Mesothelial cell of epicardium (in vitro differentiated cells): ENCODE measurements at regions not wholly inside any gene's neighbourhood (a gene's known extent, or its start where the extent isn't known, plus 50 kb on each side); places are given as distances from the start of the nearest gene placed in this dataset.

ENCODE experiments used
- DNase-seq, 2 experiments: peaks; one replicate each; pipeline ENCODE4 v3.0.0; 2021; ENCODE audit warnings: low spot score in 2 of 2; ENCODE audit not compliant: unreplicated experiment in 2 of 2
- H3K27ac Mint-ChIP-seq: 2 replicates; pipeline ENCODE4 v1.8.0; 2021; ENCODE audit warnings: mixed read lengths
- H3K27me3 Mint-ChIP-seq: 2 replicates; pipeline ENCODE4 v1.8.0; 2021; ENCODE audit warnings: low read depth, mixed read lengths
- H3K36me3 Mint-ChIP-seq: 2 replicates; pipeline ENCODE4 v1.8.0; 2021; ENCODE audit warnings: mixed read lengths
- H3K4me1 Mint-ChIP-seq: 2 replicates; pipeline ENCODE4 v1.8.0; 2021; ENCODE audit warnings: mixed read lengths
- H3K4me3 Mint-ChIP-seq: 2 replicates; pipeline ENCODE4 v1.8.0; 2021; ENCODE audit warnings: mild to moderate bottlenecking, moderate library complexity, mixed read lengths
- H3K9me3 Mint-ChIP-seq: 2 replicates; pipeline ENCODE4 v1.8.0; 2021; ENCODE audit warnings: mixed read lengths
- TF ChIP-seq, protein P1 (sequence below): fragments of 200-600 bp; sonication (generic); IDR thresholded peaks from one replicate; pipeline ENCODE4 v1.5.0; 2021; ENCODE audit warnings: antibody characterized with exemption; ENCODE audit not compliant: unreplicated experiment

DNA sequence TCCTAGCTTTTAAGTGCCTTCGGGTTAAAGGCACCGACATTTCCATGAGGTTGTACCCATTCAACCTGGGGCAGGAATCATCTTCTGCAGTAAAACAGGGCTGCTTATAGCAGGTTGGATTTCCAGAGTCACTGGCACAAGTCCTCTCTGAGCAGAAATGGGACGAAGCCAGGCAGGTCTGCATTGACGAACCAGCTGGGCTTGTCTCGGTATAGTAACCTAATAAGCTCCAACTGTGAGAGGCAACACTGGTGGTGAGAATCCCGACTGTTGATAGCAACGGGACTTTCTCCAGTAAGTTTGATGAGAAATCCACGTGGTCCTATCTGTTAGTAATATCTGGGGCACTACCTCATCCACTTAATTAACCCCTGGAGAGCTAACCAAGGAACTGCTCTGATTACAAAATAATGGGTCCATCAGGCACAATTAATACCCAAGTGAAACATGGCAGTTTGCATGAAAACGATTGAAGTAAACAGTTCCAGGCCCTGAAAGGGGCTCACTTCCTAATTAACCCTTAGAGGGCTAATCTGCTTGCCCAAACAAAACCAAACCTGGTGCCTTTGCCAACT, 491.0 kb upstream of the C9orf72 start:
- TF ChIP-seq, protein P1, sequence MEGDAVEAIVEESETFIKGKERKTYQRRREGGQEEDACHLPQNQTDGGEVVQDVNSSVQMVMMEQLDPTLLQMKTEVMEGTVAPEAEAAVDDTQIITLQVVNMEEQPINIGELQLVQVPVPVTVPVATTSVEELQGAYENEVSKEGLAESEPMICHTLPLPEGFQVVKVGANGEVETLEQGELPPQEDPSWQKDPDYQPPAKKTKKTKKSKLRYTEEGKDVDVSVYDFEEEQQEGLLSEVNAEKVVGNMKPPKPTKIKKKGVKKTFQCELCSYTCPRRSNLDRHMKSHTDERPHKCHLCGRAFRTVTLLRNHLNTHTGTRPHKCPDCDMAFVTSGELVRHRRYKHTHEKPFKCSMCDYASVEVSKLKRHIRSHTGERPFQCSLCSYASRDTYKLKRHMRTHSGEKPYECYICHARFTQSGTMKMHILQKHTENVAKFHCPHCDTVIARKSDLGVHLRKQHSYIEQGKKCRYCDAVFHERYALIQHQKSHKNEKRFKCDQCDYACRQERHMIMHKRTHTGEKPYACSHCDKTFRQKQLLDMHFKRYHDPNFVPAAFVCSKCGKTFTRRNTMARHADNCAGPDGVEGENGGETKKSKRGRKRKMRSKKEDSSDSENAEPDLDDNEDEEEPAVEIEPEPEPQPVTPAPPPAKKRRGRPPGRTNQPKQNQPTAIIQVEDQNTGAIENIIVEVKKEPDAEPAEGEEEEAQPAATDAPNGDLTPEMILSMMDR: no peak
- Mint-ChIP-seq H3K4me3 (no peak overlapping the region), H3K36me3 (peaks cover 1% of the 10 kb centered on the region), H3K4me1 (no peaks in the 10 kb centered on the region), H3K27me3 (no peaks in the 10 kb centered on the region), H3K27ac (no peak overlapping the region), H3K9me3 (peaks cover 1% of the 10 kb centered on the region)
- DNase-seq: no peak

DNA sequence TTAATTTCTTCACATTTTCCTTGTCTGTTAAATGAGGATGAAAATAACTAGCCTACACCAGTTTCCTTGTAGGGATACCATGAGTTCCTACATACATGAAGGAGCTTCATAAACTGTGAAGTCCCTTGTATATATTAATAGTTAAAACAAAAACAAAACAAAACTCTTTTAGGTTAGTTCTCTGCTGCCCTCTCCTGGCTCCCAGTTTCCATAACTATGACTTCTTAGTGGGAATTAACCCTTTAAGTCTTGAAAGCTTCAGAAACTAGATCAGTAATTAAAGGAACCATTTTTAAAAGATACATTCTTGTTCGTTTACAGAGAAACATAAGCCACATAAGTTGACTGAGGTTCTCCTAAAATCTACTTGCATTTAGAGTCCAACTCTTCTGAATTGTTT, 500.0 kb upstream of the C9orf72 start:
- H3K27ac Mint-ChIP-seq: no peak overlapping the region
- no peaks in the 10 kb centered on the region for H3K27me3 Mint-ChIP-seq
- no peak overlapping the region for H3K4me3 Mint-ChIP-seq
- TF ChIP-seq, protein P1: peak; percentile 43
- peaks cover 3% of the 10 kb centered on the region for H3K4me1 Mint-ChIP-seq
- no peak for DNase-seq
- no peaks in the 10 kb centered on the region for H3K9me3 Mint-ChIP-seq
- no peaks in the 10 kb centered on the region for H3K36me3 Mint-ChIP-seq

GRCh38 chr9:28079677-28080076, 506.4 kb upstream of the C9orf72 start:
- Mint-ChIP-seq H3K27ac (no peak overlapping the region), H3K9me3 (no peaks in the 10 kb centered on the region), H3K4me1 (no peaks in the 10 kb centered on the region), H3K27me3 (no peaks in the 10 kb centered on the region), H3K36me3 (no peaks in the 10 kb centered on the region), H3K4me3 (no peak overlapping the region)
- DNase-seq: no peak
- TF ChIP-seq, protein P1: no peak

- no peak for DNase-seq
- Mint-ChIP-seq H3K27me3 (no peaks in the 10 kb centered on the region), H3K4me1 (peaks cover 11% of the 10 kb centered on the region), H3K9me3 (no peaks in the 10 kb centered on the region), H3K27ac (no peak overlapping the region), H3K36me3 (no peaks in the 10 kb centered on the region), H3K4me3 (no peak overlapping the region)
- TF ChIP-seq, protein P1: no peak
Measured at GRCh38 chr9:28082671-28083070, 509.4 kb upstream of the C9orf72 start.

DNA sequence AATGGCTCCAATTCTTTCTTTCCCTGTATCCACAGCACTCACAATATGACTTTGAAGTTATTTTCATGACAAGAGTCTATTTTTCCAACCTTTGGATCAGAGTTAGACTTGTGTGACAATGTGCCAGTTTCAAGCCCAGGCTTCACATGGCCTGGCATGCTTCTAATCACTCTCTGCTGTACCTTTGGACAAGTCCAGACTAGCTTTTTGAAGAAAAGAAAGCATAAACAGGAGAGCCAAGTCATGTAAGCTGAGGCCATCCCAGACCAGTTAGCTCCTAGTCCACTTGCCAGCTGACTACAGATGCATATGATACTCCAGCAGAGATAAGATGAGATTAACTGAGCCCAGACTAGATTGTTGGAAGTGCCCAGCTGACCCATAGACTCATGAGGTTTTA, 513.6 kb upstream of the C9orf72 start:
- TF ChIP-seq, protein P1: no peak
- peaks cover 5% of the 10 kb centered on the region for H3K9me3 Mint-ChIP-seq
- peaks cover 11% of the 10 kb centered on the region for H3K4me1 Mint-ChIP-seq
- no peaks in the 10 kb centered on the region for H3K36me3 Mint-ChIP-seq
- no peak overlapping the region for H3K27ac Mint-ChIP-seq
- H3K4me3 Mint-ChIP-seq: no peak overlapping the region
- DNase-seq: no peak
- H3K27me3 Mint-ChIP-seq: no peaks in the 10 kb centered on the region
